ENCODE measurements at regions not wholly inside any gene's neighbourhood (a gene's known extent, or its start where the extent isn't known, plus 50 kb on each side); places are given as distances from the start of the nearest gene placed in this dataset.

DNA sequence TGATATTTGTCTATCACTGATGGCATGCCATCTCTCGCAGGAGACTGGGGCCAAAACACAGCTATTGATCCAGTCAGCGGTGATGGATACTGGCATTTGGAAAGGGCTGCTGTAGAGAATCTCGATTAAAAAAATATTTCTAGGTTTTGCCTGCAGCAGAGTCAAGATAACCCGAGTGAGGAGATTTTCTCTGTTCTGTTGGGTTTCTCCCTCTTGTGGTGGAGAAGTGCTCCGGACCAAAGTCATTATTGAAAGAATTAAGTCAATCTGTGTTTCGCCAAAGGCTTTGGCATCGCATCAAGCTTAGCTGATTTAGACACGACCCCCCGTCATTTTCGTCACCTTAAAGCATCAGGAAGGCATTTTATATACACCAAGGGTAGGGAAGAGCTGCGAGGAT, 97.1 kb upstream of the IRX2 start:
- no peaks in the 10 kb centered on the region for H3F3A ChIP-seq (ENCODE audit: insufficient read depth, low read depth)
- H2AFZ ChIP-seq, result no peak overlapping the region
- H4K20me1 ChIP-seq (ENCODE audit: insufficient read depth), result no peaks in the 10 kb centered on the region; the same call in 1 of the 2 replicates
- H3K4me1 ChIP-seq (replicated peaks; ENCODE audit: insufficient read depth), result no peaks in the 10 kb centered on the region
- no peak overlapping the region for H3K4me3 ChIP-seq
- ChIA-PET POLR2A (ENCODE audit: unreplicated experiment) (no interaction called here), CTCF (no interaction called here)
- peaks cover 92% of the 10 kb centered on the region for H3K27me3 ChIP-seq (ENCODE audit: insufficient read depth, low read depth)
- H3K36me3 ChIP-seq (ENCODE audit: low read depth), result no peaks in the 10 kb centered on the region
- no peak for TF ChIP-seq EZH2 (IDR thresholded peaks at IDR 0.05; ENCODE audit: low read depth)
- TF ChIP-seq, protein P1, sequence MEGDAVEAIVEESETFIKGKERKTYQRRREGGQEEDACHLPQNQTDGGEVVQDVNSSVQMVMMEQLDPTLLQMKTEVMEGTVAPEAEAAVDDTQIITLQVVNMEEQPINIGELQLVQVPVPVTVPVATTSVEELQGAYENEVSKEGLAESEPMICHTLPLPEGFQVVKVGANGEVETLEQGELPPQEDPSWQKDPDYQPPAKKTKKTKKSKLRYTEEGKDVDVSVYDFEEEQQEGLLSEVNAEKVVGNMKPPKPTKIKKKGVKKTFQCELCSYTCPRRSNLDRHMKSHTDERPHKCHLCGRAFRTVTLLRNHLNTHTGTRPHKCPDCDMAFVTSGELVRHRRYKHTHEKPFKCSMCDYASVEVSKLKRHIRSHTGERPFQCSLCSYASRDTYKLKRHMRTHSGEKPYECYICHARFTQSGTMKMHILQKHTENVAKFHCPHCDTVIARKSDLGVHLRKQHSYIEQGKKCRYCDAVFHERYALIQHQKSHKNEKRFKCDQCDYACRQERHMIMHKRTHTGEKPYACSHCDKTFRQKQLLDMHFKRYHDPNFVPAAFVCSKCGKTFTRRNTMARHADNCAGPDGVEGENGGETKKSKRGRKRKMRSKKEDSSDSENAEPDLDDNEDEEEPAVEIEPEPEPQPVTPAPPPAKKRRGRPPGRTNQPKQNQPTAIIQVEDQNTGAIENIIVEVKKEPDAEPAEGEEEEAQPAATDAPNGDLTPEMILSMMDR (conservative IDR thresholded peaks at IDR 0.05), result peak; percentile 62
- no peak overlapping the region for H3K27ac ChIP-seq
- H3K4me2 ChIP-seq, result no peak overlapping the region
- no peaks in the 10 kb centered on the region for H3K9me2 ChIP-seq (ENCODE audit: insufficient read depth)
- no peak for DNase-seq
- intact Hi-C loops (cut with micrococcal nuclease; ENCODE audit: unreplicated experiment), result no loop called here
- H3K9me3 ChIP-seq (ENCODE audit: insufficient read depth, low read depth), result no peaks in the 10 kb centered on the region
- BruUV-seq (replicated peaks), result no TSS peak
- no peaks in the 10 kb centered on the region for H3K79me2 ChIP-seq (ENCODE audit: low read depth)

DNA sequence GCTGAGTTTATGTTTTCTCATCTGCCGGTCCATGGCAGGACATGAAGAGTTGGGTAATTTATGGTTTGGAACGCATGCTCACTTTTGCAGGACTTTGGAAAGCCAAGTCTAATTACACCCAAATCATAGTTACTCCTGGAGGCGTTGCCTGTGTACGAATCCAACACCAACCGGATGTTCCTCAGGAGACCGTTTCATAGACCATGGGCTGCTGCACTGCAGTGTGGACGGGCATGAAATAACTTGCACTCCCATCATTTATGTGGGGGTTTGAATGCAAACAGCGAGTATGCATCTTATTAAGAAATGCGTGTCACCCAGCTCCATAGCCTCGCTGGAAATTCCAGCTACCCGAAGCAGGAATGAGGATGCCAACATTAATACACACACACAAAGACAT, 96.1 kb upstream of the IRX2 start:
- TF ChIP-seq, protein P1 (conservative IDR thresholded peaks at IDR 0.05), result no peak
- POLR2A ChIA-PET (ENCODE audit: unreplicated experiment), result no interaction called here
- H3K4me2 ChIP-seq, result no peak overlapping the region

DNA sequence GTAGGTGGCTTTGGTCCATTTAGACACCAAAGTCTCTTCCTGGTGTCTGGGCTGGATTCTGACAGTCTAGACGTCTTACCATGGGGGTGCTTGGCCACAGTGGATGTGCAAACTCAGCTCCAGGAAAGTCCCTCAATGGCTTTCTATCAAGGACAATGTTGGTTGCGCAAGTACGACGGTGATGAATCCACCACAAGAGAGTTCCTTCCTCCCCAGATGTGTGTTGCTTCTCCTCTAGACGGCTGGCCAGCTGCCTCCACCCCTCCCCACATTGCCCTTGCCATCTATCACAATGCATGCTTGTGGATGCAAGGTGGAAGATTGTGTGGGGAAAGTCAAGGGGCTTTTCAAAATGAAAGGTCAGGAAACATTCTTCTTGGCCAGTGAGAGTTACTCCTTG, 89.7 kb upstream of the IRX2 start:
- Histone ChIP-seq H3K4me3 (no peak overlapping the region), H3K27me3 (ENCODE audit: insufficient read depth, low read depth) (peaks cover 99% of the 10 kb centered on the region), H3K36me3 (ENCODE audit: low read depth) (no peaks in the 10 kb centered on the region), H3K27ac (no peak overlapping the region), H3K4me2 (no peak overlapping the region), H3K4me1 (replicated peaks; ENCODE audit: insufficient read depth) (no peaks in the 10 kb centered on the region), H2AFZ (no peak overlapping the region), H3K79me2 (ENCODE audit: low read depth) (no peaks in the 10 kb centered on the region), H4K20me1 (ENCODE audit: insufficient read depth) (no peaks in the 10 kb centered on the region; the same call in 1 of the 2 replicates), H3K9me2 (ENCODE audit: insufficient read depth) (no peaks in the 10 kb centered on the region), H3F3A (ENCODE audit: insufficient read depth, low read depth) (no peaks in the 10 kb centered on the region), H3K9me3 (ENCODE audit: insufficient read depth, low read depth) (no peaks in the 10 kb centered on the region)
- TF ChIP-seq, protein P1 (conservative IDR thresholded peaks at IDR 0.05), result no peak
- no peak for TF ChIP-seq EZH2 (IDR thresholded peaks at IDR 0.05; ENCODE audit: low read depth)
- intact Hi-C loops (cut with micrococcal nuclease; ENCODE audit: unreplicated experiment), result no loop called here
- BruUV-seq (replicated peaks), result no TSS peak
- DNase-seq, result no peak
- POLR2A ChIA-PET (ENCODE audit: unreplicated experiment), result no interaction called here
- CTCF ChIA-PET, result no interaction called here

More for the DNA sequence above, 96.1 kb upstream of the IRX2 start:
- Histone ChIP-seq H3K9me3 (ENCODE audit: insufficient read depth, low read depth) (no peaks in the 10 kb centered on the region), H4K20me1 (ENCODE audit: insufficient read depth) (no peaks in the 10 kb centered on the region; the same call in 1 of the 2 replicates), H2AFZ (no peak overlapping the region), H3K36me3 (ENCODE audit: low read depth) (no peaks in the 10 kb centered on the region), H3K4me3 (no peak overlapping the region), H3K4me1 (replicated peaks; ENCODE audit: insufficient read depth) (no peaks in the 10 kb centered on the region), H3K27me3 (ENCODE audit: insufficient read depth, low read depth) (peaks cover 92% of the 10 kb centered on the region), H3K79me2 (ENCODE audit: low read depth) (no peaks in the 10 kb centered on the region), H3K27ac (no peak overlapping the region), H3F3A (ENCODE audit: insufficient read depth, low read depth) (no peaks in the 10 kb centered on the region), H3K9me2 (ENCODE audit: insufficient read depth) (no peaks in the 10 kb centered on the region)
- intact Hi-C loops (cut with micrococcal nuclease; ENCODE audit: unreplicated experiment), result no loop called here
- DNase-seq, result no peak
- CTCF ChIA-PET, result no interaction called here
- no TSS peak for BruUV-seq (replicated peaks)
